ENCODE measurements at regions not wholly inside any gene's neighbourhood (a gene's known extent, or its start where the extent isn't known, plus 50 kb on each side); places are given as distances from the start of the nearest gene placed in this dataset.

GRCh38 chr5:87872986-87873385 is 395.7 kb downstream of the TMEM161B start:
- DNase-seq (ENCODE audit: low spot score), result no peak

- DNase-seq (ENCODE audit: low spot score), result no peak
These were observed 399.9 kb downstream of the TMEM161B start for GRCh38 chr5:87868792-87869191.

GRCh38 chr5:87867281-87867680 is 401.4 kb downstream of the TMEM161B start:
- DNase-seq (ENCODE audit: low spot score), result no peak

GRCh38 chr5:87853541-87853940 is 415.1 kb downstream of the TMEM161B start:
- no peak for DNase-seq (ENCODE audit: low spot score)

- no peak for DNase-seq (ENCODE audit: low spot score)
These were observed 417.0 kb downstream of the TMEM161B start for GRCh38 chr5:87851603-87852002.

GRCh38 chr5:87850843-87851242 is 417.8 kb downstream of the TMEM161B start:
- DNase-seq (ENCODE audit: low spot score), result no peak

GRCh38 chr5:87845734-87846133 is 422.9 kb downstream of the TMEM161B start:
- peak; percentile 24 for DNase-seq (ENCODE audit: low spot score)

- no peak for DNase-seq (ENCODE audit: low spot score)
These were observed 423.8 kb downstream of the TMEM161B start for GRCh38 chr5:87844866-87845265.

GRCh38 chr5:87844449-87844848 is 424.2 kb downstream of the TMEM161B start:
- no peak for DNase-seq (ENCODE audit: low spot score)

GRCh38 chr5:87836696-87837095 is 424.0 kb upstream of the CCNH start:
- no peak for DNase-seq (ENCODE audit: low spot score)

GRCh38 chr5:87831499-87831898 is 418.8 kb upstream of the CCNH start:
- DNase-seq (ENCODE audit: low spot score), result no peak

- peak; percentile 89 for DNase-seq (ENCODE audit: low spot score)
These were observed 416.5 kb upstream of the CCNH start for GRCh38 chr5:87829217-87829551.

- DNase-seq (ENCODE audit: low spot score), result no peak
These were observed 416.0 kb upstream of the CCNH start for GRCh38 chr5:87828545-87829216.

GRCh38 chr5:87827539-87827938 is 414.8 kb upstream of the CCNH start:
- DNase-seq (ENCODE audit: low spot score), result no peak

- no peak for DNase-seq (ENCODE audit: low spot score)
These were observed 413.8 kb upstream of the CCNH start for GRCh38 chr5:87826507-87826906.

GRCh38 chr5:87825583-87825982 is 412.9 kb upstream of the CCNH start:
- DNase-seq (ENCODE audit: low spot score), result no peak

GRCh38 chr5:87807783-87808182 is 395.1 kb upstream of the CCNH start:
- no peak for DNase-seq (ENCODE audit: low spot score)

- no peak for DNase-seq (ENCODE audit: low spot score)
These were observed 390.6 kb upstream of the CCNH start for GRCh38 chr5:87803352-87803751.

GRCh38 chr5:87791869-87792268 is 379.1 kb upstream of the CCNH start:
- DNase-seq (ENCODE audit: low spot score), result no peak

GRCh38 chr5:87788416-87788815 is 375.7 kb upstream of the CCNH start:
- no peak for DNase-seq (ENCODE audit: low spot score)

GRCh38 chr5:87787625-87788256 is 375.0 kb upstream of the CCNH start:
- no peak for DNase-seq (ENCODE audit: low spot score)

- no peak for DNase-seq (ENCODE audit: low spot score)
These were observed 374.4 kb upstream of the CCNH start for GRCh38 chr5:87787086-87787485.

- no peak for DNase-seq (ENCODE audit: low spot score)
These were observed 373.7 kb upstream of the CCNH start for GRCh38 chr5:87786471-87786870.
